Panc1 (cell line): ENCODE measurements at regions not wholly inside any gene's neighbourhood (a gene's known extent, or its start where the extent isn't known, plus 50 kb on each side); places are given as distances from the start of the nearest gene placed in this dataset.

Experiments used
- SIN3A ChIP-seq: IDR thresholded peaks from 2 replicates; pipeline ENCODE4 v1.6.1; 2012; ENCODE audit warnings: low read depth, mild to moderate bottlenecking, low read length, moderate library complexity, borderline replicate concordance; ENCODE audit not compliant: insufficient read depth
- TF ChIP-seq, protein P1 (sequence below): fragments of 450-650 bp; IDR thresholded peaks from 2 replicates; pipeline ENCODE4 v1.5.1; 2017; ENCODE audit warnings: mild to moderate bottlenecking
- TF ChIP-seq, protein P2 (sequence below), 2 experiments: IDR thresholded peaks; 2 replicates each; pipeline ENCODE4 v1.6.1; 2011 to 2012; ENCODE audit warnings: low read depth in 2 of 2, control low read depth in 1 of 2, low read length in 1 of 2, mild to moderate bottlenecking in 1 of 2, moderate library complexity in 1 of 2; ENCODE audit not compliant: insufficient read depth in 1 of 2

DNA sequence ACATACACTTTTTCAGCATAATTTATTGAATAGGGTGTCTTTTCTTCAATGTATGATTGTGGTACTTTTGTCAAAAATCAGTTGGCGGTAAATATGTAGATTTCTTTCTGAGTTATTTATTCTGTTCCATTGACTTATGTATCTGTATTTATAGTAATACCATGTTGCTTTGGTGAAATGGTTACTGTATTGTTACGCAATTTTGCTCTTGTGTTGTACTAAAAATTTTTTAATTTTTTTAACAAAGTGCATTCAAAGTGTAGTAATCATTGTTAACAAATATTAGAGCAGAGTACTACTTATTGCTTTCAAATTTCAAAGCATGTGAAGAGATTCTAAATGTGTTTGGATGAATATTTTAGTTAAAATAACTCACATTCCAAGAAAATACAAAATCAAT, 915.4 kb downstream of the PCDH19 start:
- TF ChIP-seq, protein P1, sequence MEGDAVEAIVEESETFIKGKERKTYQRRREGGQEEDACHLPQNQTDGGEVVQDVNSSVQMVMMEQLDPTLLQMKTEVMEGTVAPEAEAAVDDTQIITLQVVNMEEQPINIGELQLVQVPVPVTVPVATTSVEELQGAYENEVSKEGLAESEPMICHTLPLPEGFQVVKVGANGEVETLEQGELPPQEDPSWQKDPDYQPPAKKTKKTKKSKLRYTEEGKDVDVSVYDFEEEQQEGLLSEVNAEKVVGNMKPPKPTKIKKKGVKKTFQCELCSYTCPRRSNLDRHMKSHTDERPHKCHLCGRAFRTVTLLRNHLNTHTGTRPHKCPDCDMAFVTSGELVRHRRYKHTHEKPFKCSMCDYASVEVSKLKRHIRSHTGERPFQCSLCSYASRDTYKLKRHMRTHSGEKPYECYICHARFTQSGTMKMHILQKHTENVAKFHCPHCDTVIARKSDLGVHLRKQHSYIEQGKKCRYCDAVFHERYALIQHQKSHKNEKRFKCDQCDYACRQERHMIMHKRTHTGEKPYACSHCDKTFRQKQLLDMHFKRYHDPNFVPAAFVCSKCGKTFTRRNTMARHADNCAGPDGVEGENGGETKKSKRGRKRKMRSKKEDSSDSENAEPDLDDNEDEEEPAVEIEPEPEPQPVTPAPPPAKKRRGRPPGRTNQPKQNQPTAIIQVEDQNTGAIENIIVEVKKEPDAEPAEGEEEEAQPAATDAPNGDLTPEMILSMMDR = no peak
- TF ChIP-seq, protein P2, sequence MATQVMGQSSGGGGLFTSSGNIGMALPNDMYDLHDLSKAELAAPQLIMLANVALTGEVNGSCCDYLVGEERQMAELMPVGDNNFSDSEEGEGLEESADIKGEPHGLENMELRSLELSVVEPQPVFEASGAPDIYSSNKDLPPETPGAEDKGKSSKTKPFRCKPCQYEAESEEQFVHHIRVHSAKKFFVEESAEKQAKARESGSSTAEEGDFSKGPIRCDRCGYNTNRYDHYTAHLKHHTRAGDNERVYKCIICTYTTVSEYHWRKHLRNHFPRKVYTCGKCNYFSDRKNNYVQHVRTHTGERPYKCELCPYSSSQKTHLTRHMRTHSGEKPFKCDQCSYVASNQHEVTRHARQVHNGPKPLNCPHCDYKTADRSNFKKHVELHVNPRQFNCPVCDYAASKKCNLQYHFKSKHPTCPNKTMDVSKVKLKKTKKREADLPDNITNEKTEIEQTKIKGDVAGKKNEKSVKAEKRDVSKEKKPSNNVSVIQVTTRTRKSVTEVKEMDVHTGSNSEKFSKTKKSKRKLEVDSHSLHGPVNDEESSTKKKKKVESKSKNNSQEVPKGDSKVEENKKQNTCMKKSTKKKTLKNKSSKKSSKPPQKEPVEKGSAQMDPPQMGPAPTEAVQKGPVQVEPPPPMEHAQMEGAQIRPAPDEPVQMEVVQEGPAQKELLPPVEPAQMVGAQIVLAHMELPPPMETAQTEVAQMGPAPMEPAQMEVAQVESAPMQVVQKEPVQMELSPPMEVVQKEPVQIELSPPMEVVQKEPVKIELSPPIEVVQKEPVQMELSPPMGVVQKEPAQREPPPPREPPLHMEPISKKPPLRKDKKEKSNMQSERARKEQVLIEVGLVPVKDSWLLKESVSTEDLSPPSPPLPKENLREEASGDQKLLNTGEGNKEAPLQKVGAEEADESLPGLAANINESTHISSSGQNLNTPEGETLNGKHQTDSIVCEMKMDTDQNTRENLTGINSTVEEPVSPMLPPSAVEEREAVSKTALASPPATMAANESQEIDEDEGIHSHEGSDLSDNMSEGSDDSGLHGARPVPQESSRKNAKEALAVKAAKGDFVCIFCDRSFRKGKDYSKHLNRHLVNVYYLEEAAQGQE (IDR thresholded peaks at IDR 0.05; ENCODE audit: insufficient read depth in 1 of 2, low read depth in 2 of 2, low read length in 1 of 2) = no peak
- TF ChIP-seq SIN3A = no peak
